SH-SY5Y (cell line): ENCODE measurements at regions not wholly inside any gene's neighbourhood (a gene's known extent, or its start where the extent isn't known, plus 50 kb on each side); places are given as distances from the start of the nearest gene placed in this dataset.

Experiments
- GATA2 ChIP-seq: IDR thresholded peaks from 2 replicates; pipeline ENCODE4 v1.6.1; 2011; ENCODE audit warnings: mild to moderate bottlenecking, low read depth, low read length
- GATA3 ChIP-seq: IDR thresholded peaks from 2 replicates; pipeline ENCODE4 v1.6.1; 2011; ENCODE audit warnings: low read depth, mild to moderate bottlenecking, low read length, moderate library complexity

GRCh38 chr5:118681655-118682054 lies 306.7 kb downstream of the DTWD2 start:
- TF ChIP-seq GATA2: no peak
- TF ChIP-seq GATA3: no peak
